SK-N-SH treated with all-trans-retinoic acid at 6 μM for 48 hours (cell line): ENCODE measurements at regions not wholly inside any gene's neighbourhood (a gene's known extent, or its start where the extent isn't known, plus 50 kb on each side); places are given as distances from the start of the nearest gene placed in this dataset.

Experiments used
- ATAC-seq: fragments of 200-7000 bp; cut with Tn5 transposase; 3 replicates; pipeline ENCODE4 v1.9.1; 2020; ENCODE audit warnings: mild to moderate bottlenecking, moderate library complexity
- ARNTL ChIP-seq: fragments of 450-650 bp; formaldehyde crosslinking; IDR thresholded peaks from 2 replicates; pipeline ENCODE4 v1.5.0; 2020; ENCODE audit warnings: low read depth, mild to moderate bottlenecking, moderate library complexity, borderline replicate concordance
- BACH2 ChIP-seq: fragments of 250-450 bp; sonication (Bioruptor Pico); IDR thresholded peaks from 2 replicates; pipeline ENCODE4 v1.9.0; 2021; ENCODE audit warnings: mild to moderate bottlenecking, borderline replicate concordance
- CREB5 ChIP-seq: fragments of 250-450 bp; sonication (Bioruptor Pico); IDR thresholded peaks from 2 replicates; pipeline ENCODE4 v1.5.1; 2020; ENCODE audit warnings: low read depth, mild to moderate bottlenecking, moderate library complexity
- CSDC2 ChIP-seq: fragments of 250-450 bp; sonication (Bioruptor Pico); IDR thresholded peaks from 2 replicates; pipeline ENCODE4 v1.5.0; 2020; ENCODE audit warnings: mild to moderate bottlenecking, moderate library complexity
- ESRRG ChIP-seq: fragments of 250-450 bp; sonication (Bioruptor Pico); IDR thresholded peaks from 2 replicates; pipeline ENCODE4 v1.6.1; 2021; ENCODE audit warnings: mild to moderate bottlenecking
- GLIS3 ChIP-seq: fragments of 250-450 bp; sonication (Bioruptor Pico); IDR thresholded peaks from 2 replicates; pipeline ENCODE4 v1.5.0; 2020; ENCODE audit warnings: mild to moderate bottlenecking, moderate library complexity
- ISL1 ChIP-seq: fragments of 250-450 bp; sonication (Bioruptor Pico); IDR thresholded peaks from 2 replicates; pipeline ENCODE4 v2.1.2; 2022; ENCODE audit warnings: mild to moderate bottlenecking, moderate library complexity
- OSR1 ChIP-seq: fragments of 250-450 bp; sonication (Bioruptor Pico); IDR thresholded peaks from 2 replicates; pipeline ENCODE4 v1.8.0; 2022; ENCODE audit warnings: moderate library complexity, mild to moderate bottlenecking, inconsistent platforms
- PPARA ChIP-seq: fragments of 250-450 bp; sonication (Bioruptor Pico); IDR thresholded peaks from 2 replicates; pipeline ENCODE4 v1.5.0; 2020; ENCODE audit warnings: mild to moderate bottlenecking, borderline replicate concordance
- RARB ChIP-seq: fragments of 250-450 bp; sonication (Bioruptor Pico); IDR thresholded peaks from 2 replicates; pipeline ENCODE4 v1.8.0; 2021; ENCODE audit warnings: mild to moderate bottlenecking, moderate library complexity
- SNAI2 ChIP-seq: fragments of 250-450 bp; sonication (Bioruptor Pico); IDR thresholded peaks from 2 replicates; pipeline ENCODE4 v1.5.0; 2020; ENCODE audit warnings: mild to moderate bottlenecking, moderate library complexity
- TCF4 ChIP-seq: fragments of 250-450 bp; sonication (Bioruptor Pico); IDR thresholded peaks from 2 replicates; pipeline ENCODE4 v1.8.0; 2021; ENCODE audit warnings: mild to moderate bottlenecking, moderate library complexity, borderline replicate concordance
- TOX ChIP-seq: fragments of 250-450 bp; sonication (Bioruptor Pico); IDR thresholded peaks from 2 replicates; pipeline ENCODE4 v1.8.0; 2021; ENCODE audit warnings: mild to moderate bottlenecking, moderate library complexity, borderline replicate concordance
- TSHZ2 ChIP-seq: fragments of 250-450 bp; sonication (Bioruptor Pico); IDR thresholded peaks from 2 replicates; pipeline ENCODE4 v1.5.0; 2020; ENCODE audit warnings: mild to moderate bottlenecking, moderate library complexity
- ZC3H10 ChIP-seq: fragments of 250-450 bp; sonication (Bioruptor Pico); IDR thresholded peaks from 2 replicates; pipeline ENCODE4 v1.5.1; 2021; ENCODE audit warnings: mild to moderate bottlenecking, moderate library complexity
- ZFP3 ChIP-seq: fragments of 250-450 bp; sonication (Bioruptor Pico); IDR thresholded peaks from 2 replicates; pipeline ENCODE4 v1.5.0; 2020; ENCODE audit warnings: mild to moderate bottlenecking, moderate library complexity
- ZFP30 ChIP-seq: fragments of 450-650 bp; formaldehyde crosslinking; IDR thresholded peaks from 2 replicates; pipeline ENCODE4 v1.5.0; 2022; ENCODE audit warnings: mild to moderate bottlenecking, moderate library complexity
- ZNF565 ChIP-seq: fragments of 450-650 bp; formaldehyde crosslinking; conservative IDR thresholded peaks from 2 replicates; pipeline ENCODE4 v1.5.0; 2020; ENCODE audit warnings: low read depth, mild to moderate bottlenecking, moderate library complexity
- ZNF70 ChIP-seq: fragments of 450-650 bp; formaldehyde crosslinking; IDR thresholded peaks from 2 replicates; pipeline ENCODE4 v1.5.0; 2020; ENCODE audit warnings: mild to moderate bottlenecking, moderate library complexity
- ZNF8 ChIP-seq: fragments of 450-650 bp; formaldehyde crosslinking; IDR thresholded peaks from 2 replicates; pipeline ENCODE4 v1.5.0; 2020; ENCODE audit warnings: mild to moderate bottlenecking, moderate library complexity
- TF ChIP-seq, protein P1 (sequence below): fragments of 250-450 bp; sonication (Bioruptor Pico); IDR thresholded peaks from 2 replicates; pipeline ENCODE4 v1.8.0; 2020; ENCODE audit warnings: mild to moderate bottlenecking, moderate library complexity, borderline replicate concordance
- TF ChIP-seq, protein P2 (sequence below): fragments of 250-450 bp; sonication (Bioruptor Pico); IDR thresholded peaks from 2 replicates; pipeline ENCODE4 v1.8.0; 2021; ENCODE audit warnings: low read depth, mild to moderate bottlenecking, moderate library complexity, borderline replicate concordance

GRCh38 chr2:66872081-66872985 is 437.4 kb downstream of the MEIS1 start:
- TF ChIP-seq ESRRG (no peak), ZC3H10 (CRISPR knock-in tag) (no peak), ARNTL (CRISPR knock-in tag) (no peak), PPARA (CRISPR knock-in tag) (no peak), TCF4 (CRISPR knock-in tag) (no peak)
- ATAC-seq: no peak

DNA sequence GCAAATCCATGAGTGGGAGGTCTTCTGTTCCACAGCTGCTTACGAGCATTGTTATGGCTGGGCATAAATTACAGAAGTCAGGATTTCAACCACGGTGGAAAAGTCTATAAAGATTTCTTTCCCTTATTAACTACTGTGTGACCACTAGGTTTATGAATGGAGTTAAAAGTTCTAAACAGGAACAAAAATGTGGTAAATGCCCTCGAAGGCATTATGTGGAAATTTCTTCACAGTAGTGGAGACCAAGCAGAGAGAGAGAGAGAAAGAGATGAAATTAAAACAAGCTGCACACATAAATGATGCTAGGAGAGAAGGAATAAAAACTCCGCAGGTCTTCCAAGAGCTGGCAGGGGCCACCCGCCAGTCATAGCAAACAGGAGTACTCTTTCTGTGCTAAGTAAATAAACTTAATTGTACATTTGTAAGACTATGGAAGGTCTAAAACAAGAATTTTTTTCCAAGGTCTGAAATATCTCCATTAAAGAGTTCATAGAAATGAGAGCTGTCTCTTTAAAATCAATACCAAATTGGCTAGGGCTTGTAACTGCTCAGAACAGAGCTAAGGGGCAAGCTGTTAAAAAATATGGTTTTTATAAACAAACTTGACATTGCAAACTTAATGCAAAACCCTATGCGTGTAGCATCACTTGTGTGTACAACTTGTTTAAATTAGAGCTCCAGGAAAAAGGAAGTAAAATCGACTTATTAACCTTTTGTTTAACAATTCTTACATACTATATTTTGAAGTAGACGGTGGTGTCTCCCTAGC is 438.2 kb downstream of the MEIS1 start:
- TF ChIP-seq GLIS3 (no peak), CSDC2 (CRISPR knock-in tag) (no peak), RARB (CRISPR knock-in tag) (no peak), OSR1 (CRISPR knock-in tag) (no peak), ZFP3 (CRISPR knock-in tag) (no peak), CREB5 (CRISPR knock-in tag) (no peak), ZNF565 (CRISPR knock-in tag) (no peak), ZNF70 (no peak), BACH2 (no peak), ISL1 (CRISPR knock-in tag) (no peak), ARNTL (CRISPR knock-in tag) (no peak), ZFP30 (CRISPR knock-in tag) (no peak), SNAI2 (CRISPR knock-in tag) (no peak), TCF4 (CRISPR knock-in tag) (no peak), TOX (CRISPR knock-in tag) (no peak), TSHZ2 (CRISPR knock-in tag) (no peak), ZNF8 (CRISPR knock-in tag) (no peak)
- TF ChIP-seq, protein P1, sequence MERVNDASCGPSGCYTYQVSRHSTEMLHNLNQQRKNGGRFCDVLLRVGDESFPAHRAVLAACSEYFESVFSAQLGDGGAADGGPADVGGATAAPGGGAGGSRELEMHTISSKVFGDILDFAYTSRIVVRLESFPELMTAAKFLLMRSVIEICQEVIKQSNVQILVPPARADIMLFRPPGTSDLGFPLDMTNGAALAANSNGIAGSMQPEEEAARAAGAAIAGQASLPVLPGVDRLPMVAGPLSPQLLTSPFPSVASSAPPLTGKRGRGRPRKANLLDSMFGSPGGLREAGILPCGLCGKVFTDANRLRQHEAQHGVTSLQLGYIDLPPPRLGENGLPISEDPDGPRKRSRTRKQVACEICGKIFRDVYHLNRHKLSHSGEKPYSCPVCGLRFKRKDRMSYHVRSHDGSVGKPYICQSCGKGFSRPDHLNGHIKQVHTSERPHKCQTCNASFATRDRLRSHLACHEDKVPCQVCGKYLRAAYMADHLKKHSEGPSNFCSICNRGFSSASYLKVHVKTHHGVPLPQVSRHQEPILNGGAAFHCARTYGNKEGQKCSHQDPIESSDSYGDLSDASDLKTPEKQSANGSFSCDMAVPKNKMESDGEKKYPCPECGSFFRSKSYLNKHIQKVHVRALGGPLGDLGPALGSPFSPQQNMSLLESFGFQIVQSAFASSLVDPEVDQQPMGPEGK (CRISPR knock-in tag): no peak
- TF ChIP-seq, protein P2, sequence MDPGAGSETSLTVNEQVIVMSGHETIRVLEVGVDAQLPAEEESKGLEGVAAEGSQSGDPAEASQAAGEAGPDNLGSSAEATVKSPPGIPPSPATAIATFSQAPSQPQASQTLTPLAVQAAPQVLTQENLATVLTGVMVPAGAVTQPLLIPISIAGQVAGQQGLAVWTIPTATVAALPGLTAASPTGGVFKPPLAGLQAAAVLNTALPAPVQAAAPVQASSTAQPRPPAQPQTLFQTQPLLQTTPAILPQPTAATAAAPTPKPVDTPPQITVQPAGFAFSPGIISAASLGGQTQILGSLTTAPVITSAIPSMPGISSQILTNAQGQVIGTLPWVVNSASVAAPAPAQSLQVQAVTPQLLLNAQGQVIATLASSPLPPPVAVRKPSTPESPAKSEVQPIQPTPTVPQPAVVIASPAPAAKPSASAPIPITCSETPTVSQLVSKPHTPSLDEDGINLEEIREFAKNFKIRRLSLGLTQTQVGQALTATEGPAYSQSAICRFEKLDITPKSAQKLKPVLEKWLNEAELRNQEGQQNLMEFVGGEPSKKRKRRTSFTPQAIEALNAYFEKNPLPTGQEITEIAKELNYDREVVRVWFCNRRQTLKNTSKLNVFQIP (CRISPR knock-in tag): no peak

GRCh38 chr2:66874411-66874810 is 439.5 kb downstream of the MEIS1 start:
- TF ChIP-seq ZNF8 (CRISPR knock-in tag) (0 out of 2 replicates have a peak, but pooled peaks have one; percentile 54), CSDC2 (CRISPR knock-in tag) (no peak)
- ATAC-seq: no peak

More for the DNA sequence above, 438.2 kb downstream of the MEIS1 start:
- ATAC-seq: no peak
